ENCODE measurements at regions not wholly inside any gene's neighbourhood (a gene's known extent, or its start where the extent isn't known, plus 50 kb on each side); places are given as distances from the start of the nearest gene placed in this dataset.
"Not testable (repeated sequence)": the region's sequence is repeated elsewhere in the genome, so short reads cannot be mapped to it uniquely, and the experiment has no call there.

DNA sequence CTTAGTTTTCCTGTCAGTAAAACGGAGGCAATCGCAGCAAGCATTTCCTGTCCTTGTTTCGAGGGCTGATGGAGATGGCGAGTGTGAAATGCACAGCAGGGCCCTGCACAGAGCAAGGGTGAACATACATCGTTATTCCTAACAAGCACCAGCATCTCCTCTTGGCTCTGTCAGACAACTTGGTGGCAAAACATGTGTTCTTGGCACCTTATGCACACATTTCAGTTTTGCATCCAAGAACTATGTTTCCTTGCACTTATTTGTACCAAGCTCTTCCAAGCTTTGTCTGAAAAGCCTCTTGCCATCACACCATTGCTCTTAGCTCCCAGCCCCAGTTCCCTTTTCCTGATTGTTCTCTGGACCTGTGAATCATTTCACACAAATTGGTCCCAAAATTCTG is 132.9 kb upstream of the GRB10 start:
- no peaks in the 10 kb centered on the region for H3K36me3 ChIP-seq (ENCODE audit: low read depth, low read length)
- no peaks in the 10 kb centered on the region for H3K9me2 ChIP-seq (replicated peaks; ENCODE audit: low read length)
- ATAC-seq, result no peak
- no peaks in the 10 kb centered on the region for H3K79me2 ChIP-seq (ENCODE audit: low read length)
- intact Hi-C loops (cut with micrococcal nuclease), result no loop called here
- ChIA-PET CTCF (no interaction called here), POLR2A (ENCODE audit: unreplicated experiment) (no interaction called here)
- no peaks in the 10 kb centered on the region for H3K27me3 ChIP-seq (ENCODE audit: low read length)
- H4K20me1 ChIP-seq (ENCODE audit: low read length), result no peaks in the 10 kb centered on the region
- TF ChIP-seq, protein P1, sequence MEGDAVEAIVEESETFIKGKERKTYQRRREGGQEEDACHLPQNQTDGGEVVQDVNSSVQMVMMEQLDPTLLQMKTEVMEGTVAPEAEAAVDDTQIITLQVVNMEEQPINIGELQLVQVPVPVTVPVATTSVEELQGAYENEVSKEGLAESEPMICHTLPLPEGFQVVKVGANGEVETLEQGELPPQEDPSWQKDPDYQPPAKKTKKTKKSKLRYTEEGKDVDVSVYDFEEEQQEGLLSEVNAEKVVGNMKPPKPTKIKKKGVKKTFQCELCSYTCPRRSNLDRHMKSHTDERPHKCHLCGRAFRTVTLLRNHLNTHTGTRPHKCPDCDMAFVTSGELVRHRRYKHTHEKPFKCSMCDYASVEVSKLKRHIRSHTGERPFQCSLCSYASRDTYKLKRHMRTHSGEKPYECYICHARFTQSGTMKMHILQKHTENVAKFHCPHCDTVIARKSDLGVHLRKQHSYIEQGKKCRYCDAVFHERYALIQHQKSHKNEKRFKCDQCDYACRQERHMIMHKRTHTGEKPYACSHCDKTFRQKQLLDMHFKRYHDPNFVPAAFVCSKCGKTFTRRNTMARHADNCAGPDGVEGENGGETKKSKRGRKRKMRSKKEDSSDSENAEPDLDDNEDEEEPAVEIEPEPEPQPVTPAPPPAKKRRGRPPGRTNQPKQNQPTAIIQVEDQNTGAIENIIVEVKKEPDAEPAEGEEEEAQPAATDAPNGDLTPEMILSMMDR (conservative IDR thresholded peaks at IDR 0.05; ENCODE audit: low read depth, low read length), result no peak
- no peak for TF ChIP-seq EZH2phosphoT487 (IDR thresholded peaks at IDR 0.05; ENCODE audit: borderline replicate concordance, low read length)
- TF ChIP-seq EZH2 (IDR thresholded peaks at IDR 0.05; ENCODE audit: low read length, unreplicated experiment), result no peak
- H3K4me1 ChIP-seq (ENCODE audit: insufficient read depth, low read length), result peaks cover 32% of the 10 kb centered on the region
- no peak overlapping the region for H3K4me2 ChIP-seq (ENCODE audit: low read length)
- H3K9ac ChIP-seq (ENCODE audit: low read length), result no peak overlapping the region; the same call in 1 of the 2 replicates
- no peak overlapping the region for H2AFZ ChIP-seq (ENCODE audit: low read length)
- DNase-seq, result no peak
- H3K4me3 ChIP-seq (ENCODE audit: low read length), result no peak overlapping the region
- H3K27ac ChIP-seq (ENCODE audit: low read length), result peak overlapping the region; percentile 84
- no peaks in the 10 kb centered on the region for H3K9me3 ChIP-seq (ENCODE audit: low read length)
- H3F3A ChIP-seq (ENCODE audit: low read length, unreplicated experiment), result no peaks in the 10 kb centered on the region
- no TSS peak for BruUV-seq (replicated peaks)

DNA sequence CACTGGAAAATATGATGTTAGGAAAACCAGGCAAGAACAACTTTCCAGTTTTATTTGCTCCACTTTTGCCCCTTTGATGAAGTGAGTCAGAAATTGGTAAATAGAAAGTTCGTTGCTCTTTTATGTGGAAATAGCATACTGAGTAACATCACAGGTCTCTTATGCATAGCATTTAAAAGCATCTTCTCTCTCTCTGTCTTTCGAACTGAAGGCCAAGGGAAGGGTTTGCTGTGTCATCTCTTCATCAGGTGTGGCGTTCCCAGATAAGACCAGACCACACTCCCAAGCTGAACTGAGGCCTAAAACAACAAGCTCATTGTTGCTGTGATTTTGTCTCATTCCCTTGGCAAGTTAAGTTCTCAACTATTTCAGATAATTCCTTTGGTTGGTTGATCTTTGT is 131.8 kb upstream of the GRB10 start:
- no peaks in the 10 kb centered on the region for H3K36me3 ChIP-seq (ENCODE audit: low read depth, low read length)
- no TSS peak for BruUV-seq (replicated peaks)
- no peak for TF ChIP-seq EZH2phosphoT487 (IDR thresholded peaks at IDR 0.05; ENCODE audit: borderline replicate concordance, low read length)
- TF ChIP-seq, protein P1 (conservative IDR thresholded peaks at IDR 0.05; ENCODE audit: low read depth, low read length), result no peak
- no peak for TF ChIP-seq EZH2 (IDR thresholded peaks at IDR 0.05; ENCODE audit: low read length, unreplicated experiment)
- peak overlapping the region; percentile 32; the same call in 1 of the 2 replicates for H3K9ac ChIP-seq (ENCODE audit: low read length)
- intact Hi-C loops (cut with micrococcal nuclease), result loop anchor here (5.0 kb wide), 3 partner anchors 77 to 133 kb away; no protein-coding TSS in a partner anchor
- H3K27ac ChIP-seq (ENCODE audit: low read length), result peak overlapping the region; percentile 84
- H3K4me3 ChIP-seq (ENCODE audit: low read length), result no peak overlapping the region
- H3K27me3 ChIP-seq (ENCODE audit: low read length), result no peaks in the 10 kb centered on the region
- no peaks in the 10 kb centered on the region for H3K79me2 ChIP-seq (ENCODE audit: low read length)
- no peak overlapping the region for H2AFZ ChIP-seq (ENCODE audit: low read length)
- H3K9me3 ChIP-seq (ENCODE audit: low read length), result no peaks in the 10 kb centered on the region
- H3K4me2 ChIP-seq (ENCODE audit: low read length), result peak overlapping the region; percentile 28
- POLR2A ChIA-PET (ENCODE audit: unreplicated experiment), result interaction anchor here (0.7 kb wide), 1 partner anchor 105 kb away, joined by 3 read pairs; no protein-coding TSS in a partner anchor
- H3K9me2 ChIP-seq (replicated peaks; ENCODE audit: low read length), result no peaks in the 10 kb centered on the region
- peak; percentile 73 for DNase-seq
- H3F3A ChIP-seq (ENCODE audit: low read length, unreplicated experiment), result no peaks in the 10 kb centered on the region
- CTCF ChIA-PET, result interaction anchor here (0.6 kb wide), 1 partner anchor 131 kb away, joined by 3 read pairs; no protein-coding TSS in a partner anchor
- peak; percentile 88 for ATAC-seq
- peaks cover 22% of the 10 kb centered on the region for H3K4me1 ChIP-seq (ENCODE audit: insufficient read depth, low read length)
- no peaks in the 10 kb centered on the region for H4K20me1 ChIP-seq (ENCODE audit: low read length)

DNA sequence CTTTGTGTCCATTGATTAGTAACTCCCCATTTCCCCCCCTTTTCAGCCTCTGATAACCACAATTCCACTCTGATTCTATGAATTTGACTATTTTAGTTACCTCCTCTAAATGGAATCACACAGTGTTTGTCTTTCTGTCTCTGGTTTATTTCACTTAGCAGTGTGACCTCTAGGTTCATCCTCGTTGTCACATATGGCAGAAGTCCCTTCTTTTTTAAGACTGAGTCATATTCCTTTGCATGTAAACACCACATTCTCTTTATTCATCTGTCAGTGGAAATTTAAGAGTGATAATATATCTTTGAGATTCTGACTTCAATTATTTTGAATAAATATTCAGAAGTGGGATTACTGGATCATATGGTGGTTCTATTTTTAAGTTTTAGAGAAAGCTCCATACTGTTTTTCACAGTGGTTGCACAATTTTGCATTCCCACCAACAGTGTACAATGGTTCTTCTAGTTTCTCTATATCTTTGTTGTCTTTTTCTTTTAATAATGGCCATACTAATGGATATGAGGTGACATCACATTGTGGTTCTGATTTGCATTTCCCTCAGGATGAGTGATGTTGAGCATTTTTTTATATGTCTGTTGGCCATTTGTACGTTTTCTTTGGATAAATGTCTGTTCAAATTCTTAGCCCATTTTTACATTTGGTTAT is 126.1 kb upstream of the GRB10 start:
- no peak for DNase-seq
- ChIA-PET POLR2A (ENCODE audit: unreplicated experiment) (no interaction called here), CTCF (no interaction called here)
- Histone ChIP-seq H3K9me2 (replicated peaks; ENCODE audit: low read length) (no peaks in the 10 kb centered on the region), H3F3A (ENCODE audit: low read length, unreplicated experiment) (no peaks in the 10 kb centered on the region), H3K27ac (ENCODE audit: low read length) (no peak overlapping the region), H3K36me3 (ENCODE audit: low read depth, low read length) (no peaks in the 10 kb centered on the region), H3K4me2 (ENCODE audit: low read length) (no peak overlapping the region), H3K27me3 (ENCODE audit: low read length) (no peaks in the 10 kb centered on the region), H2AFZ (ENCODE audit: low read length) (no peak overlapping the region), H4K20me1 (ENCODE audit: low read length) (no peaks in the 10 kb centered on the region), H3K9me3 (ENCODE audit: low read length) (no peaks in the 10 kb centered on the region), H3K79me2 (ENCODE audit: low read length) (no peaks in the 10 kb centered on the region), H3K9ac (ENCODE audit: low read length) (no peak overlapping the region), H3K4me1 (ENCODE audit: insufficient read depth, low read length) (peaks cover 5% of the 10 kb centered on the region), H3K4me3 (ENCODE audit: low read length) (no peak overlapping the region)
- TF ChIP-seq EZH2phosphoT487 (IDR thresholded peaks at IDR 0.05; ENCODE audit: borderline replicate concordance, low read length), result no peak
- no peak for TF ChIP-seq EZH2 (IDR thresholded peaks at IDR 0.05; ENCODE audit: low read length, unreplicated experiment)
- TF ChIP-seq, protein P1 (conservative IDR thresholded peaks at IDR 0.05; ENCODE audit: low read depth, low read length), result no peak
- BruUV-seq (replicated peaks), result no TSS peak
- ATAC-seq, result no peak
- intact Hi-C loops (cut with micrococcal nuclease), result no loop called here

DNA sequence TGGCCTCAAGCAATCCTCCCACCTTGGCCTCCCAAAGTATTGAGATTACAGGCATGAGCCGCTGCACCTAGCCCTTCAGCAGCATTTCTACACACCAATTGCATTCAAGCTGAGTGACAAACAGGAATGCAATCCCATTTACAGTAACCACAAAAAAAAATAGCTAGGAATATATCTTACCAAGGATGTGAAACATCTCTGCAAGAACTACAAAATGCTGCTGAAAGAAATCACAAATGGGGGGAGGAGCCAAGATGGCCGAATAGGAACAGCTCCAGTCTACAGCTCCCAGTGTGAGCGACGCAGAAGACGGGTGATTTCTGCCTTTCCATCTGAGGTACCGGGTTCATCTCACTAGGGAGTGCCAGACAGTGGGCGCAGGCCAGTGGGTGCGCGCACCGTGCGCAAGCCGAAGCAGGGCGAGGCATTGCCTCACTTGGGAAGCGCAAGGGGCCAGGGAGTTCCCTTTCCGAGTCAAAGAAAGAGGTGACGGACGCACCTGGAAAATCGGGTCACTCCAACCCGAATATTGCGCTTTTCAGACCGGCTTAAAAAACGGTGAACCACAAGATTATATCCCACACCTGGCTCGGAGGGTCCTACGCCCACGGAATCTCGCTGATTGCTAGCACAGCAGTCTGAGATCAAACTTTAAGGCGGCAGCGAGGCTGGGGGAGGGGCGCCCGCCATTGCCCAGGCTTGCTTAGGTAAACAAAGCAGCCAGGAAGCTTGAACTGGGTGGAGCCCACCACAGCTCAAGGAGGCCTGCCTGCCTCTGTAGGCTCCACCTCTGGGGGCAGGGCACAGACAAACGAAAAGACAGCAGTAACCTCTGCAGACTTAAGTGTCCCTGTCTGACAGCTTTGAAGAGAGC is 116.1 kb upstream of the GRB10 start:
- DNase-seq, result peak; percentile 55
- peak; percentile 70 for ATAC-seq
- H3K4me2 ChIP-seq (ENCODE audit: low read length), result peak overlapping the region; percentile 58
- H3K9me2 ChIP-seq (replicated peaks; ENCODE audit: low read length); H3K36me3 ChIP-seq (ENCODE audit: low read depth, low read length); intact Hi-C loops (cut with micrococcal nuclease); H3K27me3 ChIP-seq (ENCODE audit: low read length); H3K9me3 ChIP-seq (ENCODE audit: low read length); H3F3A ChIP-seq (ENCODE audit: low read length, unreplicated experiment); CTCF ChIA-PET; H4K20me1 ChIP-seq (ENCODE audit: low read length); H3K4me1 ChIP-seq (ENCODE audit: insufficient read depth, low read length); H3K79me2 ChIP-seq (ENCODE audit: low read length): not testable (repeated sequence)
- peak overlapping the region; percentile 45; the same call in 1 of the 2 replicates for H3K4me3 ChIP-seq (ENCODE audit: low read length)
- TSS peak; percentile 81 for BruUV-seq (replicated peaks)
- H2AFZ ChIP-seq (ENCODE audit: low read length), result peak overlapping the region; percentile 50; the same call in 1 of the 2 replicates
- peak overlapping the region; percentile 35 for H3K27ac ChIP-seq (ENCODE audit: low read length)
- POLR2A ChIA-PET (ENCODE audit: unreplicated experiment), result interaction anchor here (0.7 kb wide), 1 partner anchor 101 kb away, joined by 3 read pairs; no protein-coding TSS in a partner anchor
- peak overlapping the region; percentile 29; the same call in 1 of the 2 replicates for H3K9ac ChIP-seq (ENCODE audit: low read length)

Measured in PC-3 (cell line).